Astrocyte (in vitro differentiated cells and primary cell): ENCODE measurements at regions not wholly inside any gene's neighbourhood (a gene's known extent, or its start where the extent isn't known, plus 50 kb on each side); places are given as distances from the start of the nearest gene placed in this dataset.

Experiments used
- DNase-seq: peaks from one replicate; pipeline ENCODE4 v3.0.0-alpha.2; 2010; ENCODE audit warnings: low read depth
- FAIRE-seq: peaks from 2 replicates; lab custom pipeline; 2011; peaks lifted over from hg19 to GRCh38; lab: Jason Lieb, UNC
- H2AFZ ChIP-seq: 2 replicates; pipeline ENCODE4 v1.6.0; 2012; ENCODE audit warnings: low read depth, low read length, inconsistent platforms
- H3K27ac ChIP-seq: 2 replicates; pipeline ENCODE4 v1.5.1; 2011; ENCODE audit warnings: low read depth, low read length, inconsistent platforms
- H3K27me3 ChIP-seq: 2 replicates; pipeline ENCODE4 v1.6.0; 2011; ENCODE audit warnings: low read length, inconsistent platforms; ENCODE audit not compliant: insufficient read depth
- H3K36me3 ChIP-seq: 2 replicates; pipeline ENCODE4 v1.5.1; 2011; ENCODE audit warnings: low read length, inconsistent platforms; ENCODE audit not compliant: insufficient read depth
- H3K4me1 ChIP-seq: 2 replicates; pipeline ENCODE4 v1.5.1; 2011; ENCODE audit warnings: low read length, inconsistent platforms; ENCODE audit not compliant: insufficient read depth
- H3K4me2 ChIP-seq: 2 replicates; pipeline ENCODE4 v1.6.0; 2012; ENCODE audit warnings: low read length, inconsistent platforms
- H3K4me3 ChIP-seq: 2 replicates; pipeline ENCODE4 v1.5.1; 2011; ENCODE audit warnings: low read depth, mild to moderate bottlenecking, low read length, inconsistent platforms; ENCODE audit not compliant: insufficient read depth
- H3K79me2 ChIP-seq: 2 replicates; pipeline ENCODE4 v1.6.0; 2012; ENCODE audit warnings: mild to moderate bottlenecking, low read length, inconsistent platforms; ENCODE audit not compliant: insufficient read depth
- H3K9ac ChIP-seq: 2 replicates; pipeline ENCODE4 v1.6.0; 2012; ENCODE audit warnings: mild to moderate bottlenecking, low read length, inconsistent platforms
- H3K9me3 ChIP-seq: 2 replicates; pipeline ENCODE4 v1.5.1; 2012; ENCODE audit warnings: low read depth, mild to moderate bottlenecking, low read length, inconsistent platforms; ENCODE audit not compliant: insufficient read depth
- H4K20me1 ChIP-seq: 2 replicates; pipeline ENCODE4 v1.6.0; 2012; ENCODE audit warnings: low read length, inconsistent platforms; ENCODE audit not compliant: insufficient read depth
- H3K27ac Mint-ChIP-seq: one replicate; pipeline ENCODE4 v1.8.0; 2021; ENCODE audit warnings: mild to moderate bottlenecking, mixed read lengths; ENCODE audit not compliant: unreplicated experiment
- H3K27me3 Mint-ChIP-seq: one replicate; pipeline ENCODE4 v1.8.0; 2021; ENCODE audit warnings: low read depth, mixed read lengths; ENCODE audit not compliant: unreplicated experiment
- H3K36me3 Mint-ChIP-seq: one replicate; pipeline ENCODE4 v1.8.0; 2021; ENCODE audit warnings: low read depth, mixed read lengths; ENCODE audit not compliant: unreplicated experiment
- H3K4me1 Mint-ChIP-seq: one replicate; pipeline ENCODE4 v1.8.0; 2021; ENCODE audit warnings: low read depth, mixed read lengths; ENCODE audit not compliant: unreplicated experiment
- H3K4me3 Mint-ChIP-seq: one replicate; pipeline ENCODE4 v1.8.0; 2021; ENCODE audit warnings: mild to moderate bottlenecking, moderate library complexity, mixed read lengths; ENCODE audit not compliant: unreplicated experiment
- H3K9me3 Mint-ChIP-seq: one replicate; pipeline ENCODE4 v1.8.0; 2021; ENCODE audit warnings: mild to moderate bottlenecking, mixed read lengths; ENCODE audit not compliant: unreplicated experiment
- EZH2 ChIP-seq: IDR thresholded peaks from 2 replicates; pipeline ENCODE4 v1.6.1; 2012; ENCODE audit warnings: mild to moderate bottlenecking, low read length, inconsistent platforms; ENCODE audit not compliant: insufficient read depth
- TF ChIP-seq, protein P1 (sequence below): IDR thresholded peaks from 2 replicates; pipeline ENCODE4 v1.5.1; 2011; ENCODE audit warnings: low read depth, mild to moderate bottlenecking, inconsistent platforms, low read length, moderate library complexity; ENCODE audit not compliant: insufficient read depth

DNA sequence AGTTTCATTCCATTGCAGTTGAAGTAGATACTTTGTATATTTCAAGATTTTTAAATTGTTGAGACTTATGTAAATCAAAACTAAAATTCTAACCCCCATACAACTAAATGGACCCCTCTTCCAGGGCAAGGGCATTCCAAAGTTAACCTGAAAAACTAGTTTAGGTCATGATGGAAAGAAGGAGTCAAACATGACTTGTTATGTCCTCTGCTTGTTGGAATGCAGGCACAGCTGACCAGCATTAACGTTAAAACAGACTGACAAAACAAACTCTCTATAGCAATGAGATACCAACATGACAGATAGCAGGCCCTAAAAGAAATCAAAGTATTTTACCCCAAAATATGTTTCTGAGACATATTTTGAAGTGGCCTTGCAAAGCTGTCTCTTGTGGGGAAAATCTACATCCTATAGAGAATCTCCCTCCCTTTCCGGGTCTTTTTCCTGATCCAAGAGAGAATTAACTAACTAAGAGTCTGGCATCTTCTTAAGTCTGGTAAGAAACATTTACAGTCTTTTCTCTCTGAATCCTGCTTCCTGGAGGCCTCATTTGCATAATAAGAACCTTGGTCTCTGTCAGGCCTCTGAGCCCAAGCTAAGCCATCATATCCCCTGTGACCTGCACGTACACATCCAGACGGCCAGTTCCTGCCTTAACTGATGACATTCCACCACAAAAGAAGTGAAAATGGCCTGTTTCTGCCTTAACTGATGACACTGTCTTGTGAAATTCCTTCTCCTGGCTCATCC, 124.3 kb upstream of the ATXN1 start:
- Histone ChIP-seq H3K36me3 (no peaks in the 10 kb centered on the region), H3K27me3 (peaks cover 2% of the 10 kb centered on the region), H3K9ac (no peak overlapping the region), H3K4me1 (no peaks in the 10 kb centered on the region), H3K4me2 (no peak overlapping the region), H3K27ac (no peak overlapping the region), H3K4me3 (no peak overlapping the region), H2AFZ (no peak overlapping the region), H3K79me2 (no peaks in the 10 kb centered on the region), H3K9me3 (no peaks in the 10 kb centered on the region), H4K20me1 (no peaks in the 10 kb centered on the region)
- H3K4me3 Mint-ChIP-seq: no peak overlapping the region
- FAIRE-seq: no peak
- no peak for TF ChIP-seq EZH2
- TF ChIP-seq, protein P1, sequence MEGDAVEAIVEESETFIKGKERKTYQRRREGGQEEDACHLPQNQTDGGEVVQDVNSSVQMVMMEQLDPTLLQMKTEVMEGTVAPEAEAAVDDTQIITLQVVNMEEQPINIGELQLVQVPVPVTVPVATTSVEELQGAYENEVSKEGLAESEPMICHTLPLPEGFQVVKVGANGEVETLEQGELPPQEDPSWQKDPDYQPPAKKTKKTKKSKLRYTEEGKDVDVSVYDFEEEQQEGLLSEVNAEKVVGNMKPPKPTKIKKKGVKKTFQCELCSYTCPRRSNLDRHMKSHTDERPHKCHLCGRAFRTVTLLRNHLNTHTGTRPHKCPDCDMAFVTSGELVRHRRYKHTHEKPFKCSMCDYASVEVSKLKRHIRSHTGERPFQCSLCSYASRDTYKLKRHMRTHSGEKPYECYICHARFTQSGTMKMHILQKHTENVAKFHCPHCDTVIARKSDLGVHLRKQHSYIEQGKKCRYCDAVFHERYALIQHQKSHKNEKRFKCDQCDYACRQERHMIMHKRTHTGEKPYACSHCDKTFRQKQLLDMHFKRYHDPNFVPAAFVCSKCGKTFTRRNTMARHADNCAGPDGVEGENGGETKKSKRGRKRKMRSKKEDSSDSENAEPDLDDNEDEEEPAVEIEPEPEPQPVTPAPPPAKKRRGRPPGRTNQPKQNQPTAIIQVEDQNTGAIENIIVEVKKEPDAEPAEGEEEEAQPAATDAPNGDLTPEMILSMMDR: no peak
- H3K4me1 Mint-ChIP-seq: no peaks in the 10 kb centered on the region
- H3K27me3 Mint-ChIP-seq: peaks cover 9% of the 10 kb centered on the region
- no peak overlapping the region for H3K27ac Mint-ChIP-seq
- no peaks in the 10 kb centered on the region for H3K36me3 Mint-ChIP-seq
- no peak for DNase-seq
- peaks cover 8% of the 10 kb centered on the region for H3K9me3 Mint-ChIP-seq

DNA sequence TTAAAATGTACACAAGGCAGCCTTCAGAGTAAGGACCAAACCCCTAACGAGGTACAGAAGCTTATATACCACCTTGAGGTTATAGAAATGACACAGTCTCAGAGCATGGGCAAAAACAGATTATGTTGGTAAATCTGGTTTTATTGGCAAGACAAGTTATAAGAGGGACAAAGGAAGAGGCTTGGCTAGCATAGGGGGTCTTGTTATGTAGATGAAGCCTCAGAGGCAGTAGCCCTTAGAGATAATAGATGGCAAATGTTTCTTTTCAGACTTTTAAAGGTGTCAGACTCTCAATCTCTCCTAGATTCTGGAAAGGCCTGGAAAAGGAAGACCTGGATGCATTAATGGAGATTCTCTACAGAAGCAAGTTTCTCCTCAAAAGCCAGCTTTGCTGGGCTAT, 123.3 kb upstream of the ATXN1 start:
- H3K4me1 ChIP-seq: no peaks in the 10 kb centered on the region
- H3K9ac ChIP-seq: no peak overlapping the region
- Mint-ChIP-seq H3K9me3 (peaks cover 8% of the 10 kb centered on the region), H3K36me3 (no peaks in the 10 kb centered on the region), H3K27me3 (peaks cover 9% of the 10 kb centered on the region), H3K4me1 (no peaks in the 10 kb centered on the region), H3K27ac (no peak overlapping the region), H3K4me3 (no peak overlapping the region)
- no peak for FAIRE-seq
- H3K4me2 ChIP-seq: no peak overlapping the region
- H3K27ac ChIP-seq: no peak overlapping the region
- no peak overlapping the region for H3K4me3 ChIP-seq
- H2AFZ ChIP-seq: no peak overlapping the region
- H3K27me3 ChIP-seq: peaks cover 2% of the 10 kb centered on the region
- TF ChIP-seq, protein P1: no peak
- no peak for TF ChIP-seq EZH2
- no peaks in the 10 kb centered on the region for H3K36me3 ChIP-seq
- H4K20me1 ChIP-seq: no peaks in the 10 kb centered on the region
- H3K79me2 ChIP-seq: no peaks in the 10 kb centered on the region
- H3K9me3 ChIP-seq: no peaks in the 10 kb centered on the region
- no peak for DNase-seq

GRCh38 chr6:16883414-16883813, 122.2 kb upstream of the ATXN1 start:
- Histone ChIP-seq H3K4me2 (no peak overlapping the region), H3K36me3 (no peaks in the 10 kb centered on the region), H3K27me3 (peaks cover 2% of the 10 kb centered on the region), H4K20me1 (no peaks in the 10 kb centered on the region), H3K4me1 (no peaks in the 10 kb centered on the region), H3K27ac (no peak overlapping the region), H3K79me2 (no peaks in the 10 kb centered on the region), H3K9ac (no peak overlapping the region), H3K9me3 (no peaks in the 10 kb centered on the region), H2AFZ (no peak overlapping the region), H3K4me3 (no peak overlapping the region)
- DNase-seq: peak; percentile 33
- no peak overlapping the region for H3K4me3 Mint-ChIP-seq
- H3K27ac Mint-ChIP-seq: no peak overlapping the region
- H3K4me1 Mint-ChIP-seq: no peaks in the 10 kb centered on the region
- no peak for FAIRE-seq
- TF ChIP-seq EZH2: no peak
- TF ChIP-seq, protein P1: no peak
- H3K36me3 Mint-ChIP-seq: no peaks in the 10 kb centered on the region
- peaks cover 2% of the 10 kb centered on the region for H3K27me3 Mint-ChIP-seq
- H3K9me3 Mint-ChIP-seq: peaks cover 10% of the 10 kb centered on the region
